H1 (cell line): ENCODE measurements at regions not wholly inside any gene's neighbourhood (a gene's known extent, or its start where the extent isn't known, plus 50 kb on each side); places are given as distances from the start of the nearest gene placed in this dataset.
A peak's percentile ranks its signal among the peaks of the same experiment; 100 is the strongest.

Source experiments
- ASH2L ChIP-seq: fragments of 200-600, 300-600 bp; sonication (generic); IDR thresholded peaks from one replicate; pipeline ENCODE4 v1.7.1; 2017; ENCODE audit warnings: low read length
- BACH1 ChIP-seq: IDR thresholded peaks from 2 replicates; pipeline ENCODE4 v1.6.1; 2012; ENCODE audit warnings: low read length, improper control_type of control experiment
- CREB1 ChIP-seq: IDR thresholded peaks from 2 replicates; pipeline ENCODE4 v1.6.1; 2012; ENCODE audit warnings: inconsistent platforms
- EGR1 ChIP-seq: IDR thresholded peaks from 2 replicates; pipeline ENCODE4 v1.6.1; 2011; ENCODE audit warnings: low read depth, low read length, borderline replicate concordance
- FOSL1 ChIP-seq: IDR thresholded peaks from 2 replicates; pipeline ENCODE4 v1.6.1; 2011; ENCODE audit warnings: mild to moderate bottlenecking, low read depth, low read length, moderate library complexity; ENCODE audit not compliant: insufficient read depth
- GABPA ChIP-seq: IDR thresholded peaks from 2 replicates; pipeline ENCODE4 v1.6.1; 2011; ENCODE audit warnings: mild to moderate bottlenecking, low read length, moderate library complexity, borderline replicate concordance; ENCODE audit not compliant: insufficient read depth
- GTF2F1 ChIP-seq: IDR thresholded peaks from 2 replicates; pipeline ENCODE4 v1.6.1; 2012; ENCODE audit warnings: low read depth, low read length, improper control_type of control experiment, borderline replicate concordance
- KDM1A ChIP-seq: fragments of 200-600, 300-600 bp; sonication (generic); IDR thresholded peaks from 2 replicates; pipeline ENCODE4 v1.7.1; 2016; ENCODE audit warnings: mild to moderate bottlenecking, low read length, borderline replicate concordance
- MAFK ChIP-seq: IDR thresholded peaks from 2 replicates; pipeline ENCODE4 v1.6.1; 2012; ENCODE audit warnings: low read depth, mild to moderate bottlenecking, improper control_type of control experiment, low read length
- RAD21 ChIP-seq, 2 experiments: IDR thresholded peaks in 1 of 2; conservative IDR thresholded peaks in 1 of 2; 2 replicates each; pipeline ENCODE4 v1.6.1; 2011; ENCODE audit warnings: low read depth in 2 of 2, low read length in 2 of 2, improper control_type of control experiment in 1 of 2, inconsistent platforms in 1 of 2, mild to moderate bottlenecking in 1 of 2, moderate library complexity in 1 of 2
- SAP30 ChIP-seq: fragments of 300-600 bp; sonication (generic); IDR thresholded peaks from 2 replicates; pipeline ENCODE4 v1.7.1; 2012; ENCODE audit warnings: low read length, moderate library complexity, mild to moderate bottlenecking, inconsistent platforms; ENCODE audit not compliant: insufficient read depth, insufficient replicate concordance
- SIX5 ChIP-seq: IDR thresholded peaks from 2 replicates; pipeline ENCODE4 v1.6.1; 2011; ENCODE audit warnings: mild to moderate bottlenecking, low read depth, low read length
- SP4 ChIP-seq: IDR thresholded peaks from 2 replicates; pipeline ENCODE4 v1.6.1; 2012; ENCODE audit warnings: low read length, inconsistent platforms
- YY1 ChIP-seq: IDR thresholded peaks from 2 replicates; pipeline ENCODE4 v1.6.1; 2011; ENCODE audit warnings: low read depth, mild to moderate bottlenecking, low read length
- TF ChIP-seq, protein P1 (sequence below): IDR thresholded peaks from 2 replicates; pipeline ENCODE4 v1.6.1; 2012; ENCODE audit warnings: low read length, inconsistent platforms
- TF ChIP-seq, protein P2 (sequence below): IDR thresholded peaks from 2 replicates; pipeline ENCODE4 v1.6.1; 2011; ENCODE audit warnings: low read depth, mild to moderate bottlenecking, low read length; ENCODE audit not compliant: insufficient read depth
- TF ChIP-seq, protein P3 (sequence below): IDR thresholded peaks from 2 replicates; pipeline ENCODE4 v1.6.1; 2012; ENCODE audit warnings: inconsistent platforms

DNA sequence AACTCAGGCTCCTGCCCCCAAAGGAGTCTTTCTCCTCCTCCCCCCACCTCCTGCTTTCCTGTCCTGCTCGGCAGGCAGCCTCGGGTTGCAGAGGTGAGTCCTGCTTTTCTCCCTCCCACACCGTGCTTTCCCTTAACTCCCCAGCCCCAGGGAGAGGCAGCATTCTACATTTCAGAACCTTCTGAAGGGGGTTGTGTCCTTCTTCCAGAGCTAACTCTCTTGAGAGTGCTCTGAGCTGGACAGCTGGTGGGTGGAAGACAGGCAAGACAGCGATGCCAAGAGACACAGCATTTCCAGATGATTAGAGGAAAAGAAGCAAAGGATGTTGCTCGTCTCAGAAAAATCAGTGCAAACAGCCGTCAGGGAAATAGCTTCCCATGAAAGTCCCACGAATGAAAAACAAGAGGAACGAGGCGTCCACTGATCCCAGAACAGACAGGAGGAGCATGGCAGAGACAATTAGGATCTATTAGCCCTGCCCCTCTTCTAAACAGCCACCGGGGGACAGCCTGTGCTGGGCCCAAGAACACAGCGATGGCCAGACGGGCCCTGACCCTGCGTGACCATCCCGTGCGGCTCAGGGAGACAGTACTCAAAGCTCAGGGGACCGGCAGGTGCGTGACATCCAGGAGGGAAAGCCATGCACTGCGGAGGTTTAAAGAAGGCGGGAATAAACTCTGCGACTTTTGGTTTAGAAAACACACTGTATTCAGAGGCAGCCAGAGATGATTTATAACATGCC, 216.5 kb upstream of the RTL1 start (continued):
- TF ChIP-seq, protein P1, sequence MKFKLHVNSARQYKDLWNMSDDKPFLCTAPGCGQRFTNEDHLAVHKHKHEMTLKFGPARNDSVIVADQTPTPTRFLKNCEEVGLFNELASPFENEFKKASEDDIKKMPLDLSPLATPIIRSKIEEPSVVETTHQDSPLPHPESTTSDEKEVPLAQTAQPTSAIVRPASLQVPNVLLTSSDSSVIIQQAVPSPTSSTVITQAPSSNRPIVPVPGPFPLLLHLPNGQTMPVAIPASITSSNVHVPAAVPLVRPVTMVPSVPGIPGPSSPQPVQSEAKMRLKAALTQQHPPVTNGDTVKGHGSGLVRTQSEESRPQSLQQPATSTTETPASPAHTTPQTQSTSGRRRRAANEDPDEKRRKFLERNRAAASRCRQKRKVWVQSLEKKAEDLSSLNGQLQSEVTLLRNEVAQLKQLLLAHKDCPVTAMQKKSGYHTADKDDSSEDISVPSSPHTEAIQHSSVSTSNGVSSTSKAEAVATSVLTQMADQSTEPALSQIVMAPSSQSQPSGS: no peak
- TF ChIP-seq BACH1 (no peak), RAD21 (IDR thresholded peaks at IDR 0.05 in 1 of 2, conservative IDR thresholded peaks at IDR 0.05 in 1 of 2; ENCODE audit: low read depth in 2 of 2, low read length in 2 of 2) (peak; percentile 39 to 51), YY1 (no peak), GTF2F1 (no peak), GABPA (no peak), EGR1 (no peak), KDM1A (no peak), FOSL1 (no peak), MAFK (no peak), SP4 (no peak), SIX5 (no peak), SAP30 (no peak), CREB1 (no peak), ASH2L (no peak)
- TF ChIP-seq, protein P2, sequence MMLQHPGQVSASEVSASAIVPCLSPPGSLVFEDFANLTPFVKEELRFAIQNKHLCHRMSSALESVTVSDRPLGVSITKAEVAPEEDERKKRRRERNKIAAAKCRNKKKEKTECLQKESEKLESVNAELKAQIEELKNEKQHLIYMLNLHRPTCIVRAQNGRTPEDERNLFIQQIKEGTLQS: 0 out of 2 replicates have a peak, but pooled peaks have one; percentile 8
- TF ChIP-seq, protein P3, sequence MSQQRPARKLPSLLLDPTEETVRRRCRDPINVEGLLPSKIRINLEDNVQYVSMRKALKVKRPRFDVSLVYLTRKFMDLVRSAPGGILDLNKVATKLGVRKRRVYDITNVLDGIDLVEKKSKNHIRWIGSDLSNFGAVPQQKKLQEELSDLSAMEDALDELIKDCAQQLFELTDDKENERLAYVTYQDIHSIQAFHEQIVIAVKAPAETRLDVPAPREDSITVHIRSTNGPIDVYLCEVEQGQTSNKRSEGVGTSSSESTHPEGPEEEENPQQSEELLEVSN: peak; percentile 35; the same call in 1 of the 2 replicates
- TF ChIP-seq, all 59 proteins: peak for 4
